CD14-positive monocyte (primary cell): ENCODE measurements at regions not wholly inside any gene's neighbourhood (a gene's known extent, or its start where the extent isn't known, plus 50 kb on each side); places are given as distances from the start of the nearest gene placed in this dataset.

Experiments
- DNase-seq, 3 donors: peaks; one replicate each; pipeline ENCODE4 v3.0.0-alpha.2; 2011 to 2022
- H2AFZ ChIP-seq: 2 replicates; pipeline ENCODE4 v1.6.0; 2012; ENCODE audit warnings: mild to moderate bottlenecking, low read depth, low read length, inconsistent platforms; ENCODE audit not compliant: insufficient read depth, poor library complexity, severe bottlenecking
- H3K27ac ChIP-seq, 2 donors: 1 replicate in 1 of 2; 2 replicates in 1 of 2; pipeline ENCODE4 v1.5.1; 2012 to 2013; ENCODE audit warnings: low read length in 2 of 2, control low read depth in 1 of 2, inconsistent platforms in 1 of 2, low read depth in 1 of 2, mild to moderate bottlenecking in 1 of 2
- H3K27me3 ChIP-seq, 2 donors: one replicate each; pipeline versions ENCODE4 v1.6.0 to v1.6.1; 2011 to 2013; ENCODE audit warnings: low read length in 2 of 2; ENCODE audit not compliant: control insufficient read depth in 2 of 2, insufficient read depth in 2 of 2
- H3K36me3 ChIP-seq, 2 donors: replicated peaks in 1 of 2; 1 replicate in 1 of 2; 2 replicates in 1 of 2; pipeline versions ENCODE4 v1.5.1 to v1.6.1; 2012 to 2013; ENCODE audit warnings: low read length in 2 of 2, control low read depth in 1 of 2, inconsistent platforms in 1 of 2, mild to moderate bottlenecking in 1 of 2; ENCODE audit not compliant: insufficient read depth in 2 of 2, control insufficient read depth in 1 of 2
- H3K4me1 ChIP-seq, 2 donors: 1 replicate in 1 of 2; 2 replicates in 1 of 2; pipeline versions ENCODE4 v1.5.1 to v1.6.1; 2012 to 2013; ENCODE audit warnings: low read length in 2 of 2, control low read depth in 1 of 2, inconsistent platforms in 1 of 2, mild to moderate bottlenecking in 1 of 2, moderate library complexity in 1 of 2; ENCODE audit not compliant: insufficient read depth in 2 of 2, control insufficient read depth in 1 of 2
- H3K4me2 ChIP-seq: replicated peaks from 2 replicates; pipeline ENCODE3; 2012; ENCODE audit warnings: low read length, moderate library complexity, mild to moderate bottlenecking; ENCODE audit not compliant: poor library complexity, severe bottlenecking; ENCODE audit errors: extremely low read depth
- H3K4me3 ChIP-seq, 3 experiments: fragments of 200-600 bp in 1 of 3; sonication (generic) in 1 of 3; replicated peaks in 1 of 3; 1 replicate in 2 of 3; 2 replicates in 1 of 3; pipeline ENCODE4 v1.5.1; 2011 to 2013; ENCODE audit warnings: low read length in 3 of 3, mild to moderate bottlenecking in 3 of 3, control low read depth in 2 of 3, low read depth in 2 of 3, inconsistent platforms in 1 of 3, moderate library complexity in 1 of 3
- H3K79me2 ChIP-seq: 2 replicates; pipeline ENCODE4 v1.6.0; 2012; ENCODE audit warnings: mild to moderate bottlenecking, control low read depth, inconsistent platforms, low read length, moderate library complexity; ENCODE audit not compliant: insufficient read depth
- H3K9ac ChIP-seq: 2 replicates; pipeline ENCODE4 v1.6.0; 2017; ENCODE audit warnings: low read length, mild to moderate bottlenecking; ENCODE audit not compliant: insufficient read depth, poor library complexity, severe bottlenecking
- H3K9me3 ChIP-seq, 2 donors: replicated peaks in 1 of 2; 1 replicate in 1 of 2; 2 replicates in 1 of 2; pipeline versions ENCODE4 v1.5.1 to v1.6.1; 2012 to 2013; ENCODE audit warnings: low read length in 2 of 2, control low read depth in 1 of 2; ENCODE audit not compliant: control insufficient read depth in 1 of 2, insufficient read depth in 1 of 2
- H4K20me1 ChIP-seq: 2 replicates; pipeline ENCODE4 v1.6.0; 2012; ENCODE audit warnings: mild to moderate bottlenecking, low read length, control low read depth, moderate library complexity; ENCODE audit not compliant: insufficient read depth
- H3K27ac Mint-ChIP-seq, 7 donors: one replicate each; pipeline ENCODE4 v1.8.0; 2020; ENCODE audit warnings: mild to moderate bottlenecking in 7 of 7, mixed read lengths in 7 of 7, moderate library complexity in 6 of 7, inconsistent platforms in 2 of 7
- H3K27me3 Mint-ChIP-seq, 3 donors: one replicate each; pipeline ENCODE4 v1.8.0; 2021 to 2022; ENCODE audit warnings: low read depth in 3 of 3, mild to moderate bottlenecking in 3 of 3, mixed read lengths in 3 of 3, moderate library complexity in 3 of 3, inconsistent platforms in 1 of 3
- H3K36me3 Mint-ChIP-seq, 2 donors: one replicate each; pipeline ENCODE4 v1.8.0; 2020; ENCODE audit warnings: mixed read lengths in 2 of 2, inconsistent platforms in 1 of 2, mild to moderate bottlenecking in 1 of 2
- H3K4me1 Mint-ChIP-seq: one replicate; pipeline ENCODE4 v1.8.0; 2020; ENCODE audit warnings: mild to moderate bottlenecking, mixed read lengths
- H3K4me3 Mint-ChIP-seq, 2 donors: one replicate each; pipeline ENCODE4 v1.8.0; 2020; ENCODE audit warnings: mild to moderate bottlenecking in 2 of 2, mixed read lengths in 2 of 2, moderate library complexity in 1 of 2
- H3K9me3 Mint-ChIP-seq, 7 donors: one replicate each; pipeline ENCODE4 v1.8.0; 2020 to 2022; ENCODE audit warnings: mixed read lengths in 7 of 7, mild to moderate bottlenecking in 6 of 7, moderate library complexity in 6 of 7, inconsistent platforms in 2 of 7
- CTCF ChIP-seq: fragments of 200-600 bp; IDR thresholded peaks from one replicate; pipeline ENCODE4 v1.8.0; 2022; ENCODE audit warnings: antibody characterized with exemption, mild to moderate bottlenecking
- WGBS: methylation state at CpG from one replicate; pipeline ENCODE4 v1.1.5; 2013; ENCODE audit warnings: missing lambda C conversion rate; ENCODE audit not compliant: insufficient coverage; 5-methylcytosine and 5-hydroxymethylcytosine counted together
- intact Hi-C, 2 donors: fragments of 100-400 bp; cut with micrococcal nuclease; formaldehyde crosslinking; loops; one replicate each; pipeline versions ENCODE4 v1.15.0 to v1.15.1; 2023

- Histone ChIP-seq H3K4me3 (no peak overlapping the region), H3K4me2 (no peak overlapping the region), H3K9ac (no peak overlapping the region), H3K9me3 (no peaks in the 10 kb centered on the region), H2AFZ (no peak overlapping the region), H3K79me2 (no peaks in the 10 kb centered on the region), H3K36me3 (no peaks in the 10 kb centered on the region), H3K4me1 (peaks cover 0 to 5% of the 10 kb centered on the region in 2 donors), H3K27ac (no peak overlapping the region), H4K20me1 (no peaks in the 10 kb centered on the region), H3K27me3 (no peaks in the 10 kb centered on the region)
- WGBS = no CpG with 5 or more reads among the region's 3 CpGs
- H3K27me3 Mint-ChIP-seq = no peaks in the 10 kb centered on the region
- intact Hi-C loops = loop anchor here in 1 of 2 donors (10.0 kb wide), 1 partner anchor 947 kb away; no protein-coding TSS in a partner anchor
- H3K36me3 Mint-ChIP-seq = no peaks in the 10 kb centered on the region
- no peak for DNase-seq
- H3K4me1 Mint-ChIP-seq = peaks cover 11% of the 10 kb centered on the region
- TF ChIP-seq CTCF = no peak
- H3K4me3 Mint-ChIP-seq = no peak overlapping the region
- no peak overlapping the region for H3K27ac Mint-ChIP-seq
- H3K9me3 Mint-ChIP-seq = no peaks in the 10 kb centered on the region
Observed at GRCh38 chr11:127471662-127472061, 471.1 kb upstream of the KIRREL3 start.

GRCh38 chr11:127470306-127470884, 469.8 kb upstream of the KIRREL3 start:
- Mint-ChIP-seq H3K4me1 (peaks cover 4% of the 10 kb centered on the region), H3K27me3 (peaks cover 0 to 1% (median 0%) of the 10 kb centered on the region in 3 donors), H3K9me3 (no peaks in the 10 kb centered on the region), H3K4me3 (no peak overlapping the region), H3K36me3 (no peaks in the 10 kb centered on the region), H3K27ac (no peak overlapping the region)
- H3K27ac ChIP-seq = no peak overlapping the region
- H3K27me3 ChIP-seq = no peaks in the 10 kb centered on the region
- H3K9me3 ChIP-seq = no peaks in the 10 kb centered on the region
- no CpG with 5 or more reads among the region's 4 CpGs for WGBS
- no peak overlapping the region for H3K4me2 ChIP-seq
- intact Hi-C loops = loop anchor here in 1 of 2 donors (10.0 kb wide), 1 partner anchor 946 kb away; no protein-coding TSS in a partner anchor
- no peak overlapping the region for H3K9ac ChIP-seq
- TF ChIP-seq CTCF = no peak
- peaks cover 0 to 3% of the 10 kb centered on the region in 2 donors for H3K4me1 ChIP-seq
- H3K79me2 ChIP-seq = no peaks in the 10 kb centered on the region
- no peak overlapping the region for H3K4me3 ChIP-seq
- H4K20me1 ChIP-seq = no peaks in the 10 kb centered on the region
- H3K36me3 ChIP-seq = no peaks in the 10 kb centered on the region
- no peak overlapping the region for H2AFZ ChIP-seq
- DNase-seq = no peak
